ENCODE measurements at regions not wholly inside any gene's neighbourhood (a gene's known extent, or its start where the extent isn't known, plus 50 kb on each side); places are given as distances from the start of the nearest gene placed in this dataset.
"Not testable (repeated sequence)": the region's sequence is repeated elsewhere in the genome, so short reads cannot be mapped to it uniquely, and the experiment has no call there.

- DNase-seq (ENCODE audit: low read depth) = no peak
These were observed 401.7 kb upstream of the CDIN1 start for GRCh38 chr15:36177590-36178302.

- DNase-seq (ENCODE audit: low read depth) = no peak
These were observed 401.2 kb upstream of the CDIN1 start for GRCh38 chr15:36178303-36178633.

GRCh38 chr15:36183201-36183600 lies 396.2 kb upstream of the CDIN1 start:
- no peak for DNase-seq (ENCODE audit: low read depth)

GRCh38 chr15:36185438-36185837 lies 394.0 kb upstream of the CDIN1 start:
- DNase-seq (ENCODE audit: low read depth) = no peak

- DNase-seq (ENCODE audit: low read depth) = no peak
These were observed 393.6 kb upstream of the CDIN1 start for GRCh38 chr15:36185845-36186244.

- no peak for DNase-seq (ENCODE audit: low read depth)
These were observed 393.1 kb upstream of the CDIN1 start for GRCh38 chr15:36186376-36186775.

GRCh38 chr15:36191459-36191858 lies 388.0 kb upstream of the CDIN1 start:
- no peak for DNase-seq (ENCODE audit: low read depth)

- DNase-seq (ENCODE audit: low read depth) = not testable (repeated sequence)
These were observed 383.9 kb upstream of the CDIN1 start for GRCh38 chr15:36195361-36196007.

GRCh38 chr15:36208868-36209582 lies 370.4 kb upstream of the CDIN1 start:
- DNase-seq (ENCODE audit: low read depth) = no peak

GRCh38 chr15:36210426-36210825 lies 369.0 kb upstream of the CDIN1 start:
- no peak for DNase-seq (ENCODE audit: low read depth)

GRCh38 chr15:36218322-36218721 lies 361.1 kb upstream of the CDIN1 start:
- DNase-seq (ENCODE audit: low read depth) = no peak

- DNase-seq (ENCODE audit: low read depth) = no peak
These were observed 360.4 kb upstream of the CDIN1 start for GRCh38 chr15:36218991-36219390.

- no peak for DNase-seq (ENCODE audit: low read depth)
These were observed 357.4 kb upstream of the CDIN1 start for GRCh38 chr15:36221992-36222391.

- DNase-seq (ENCODE audit: low read depth) = no peak
These were observed 348.6 kb upstream of the CDIN1 start for GRCh38 chr15:36230776-36231175.

- DNase-seq (ENCODE audit: low read depth) = no peak
These were observed 346.9 kb upstream of the CDIN1 start for GRCh38 chr15:36232491-36232890.

- no peak for DNase-seq (ENCODE audit: low read depth)
These were observed 344.7 kb upstream of the CDIN1 start for GRCh38 chr15:36234743-36235142.

GRCh38 chr15:36235173-36235572 lies 344.3 kb upstream of the CDIN1 start:
- DNase-seq (ENCODE audit: low read depth) = no peak

GRCh38 chr15:36239509-36239908 lies 339.9 kb upstream of the CDIN1 start:
- DNase-seq (ENCODE audit: low read depth) = no peak

GRCh38 chr15:36251450-36251849 lies 328.0 kb upstream of the CDIN1 start:
- no peak for DNase-seq (ENCODE audit: low read depth)

- DNase-seq (ENCODE audit: low read depth) = no peak
These were observed 327.2 kb upstream of the CDIN1 start for GRCh38 chr15:36252146-36252711.

GRCh38 chr15:36254426-36254825 lies 325.0 kb upstream of the CDIN1 start:
- no peak for DNase-seq (ENCODE audit: low read depth)

- DNase-seq (ENCODE audit: low read depth) = no peak
These were observed 323.0 kb upstream of the CDIN1 start for GRCh38 chr15:36256404-36256807.

- DNase-seq (ENCODE audit: low read depth) = no peak
These were observed 315.8 kb upstream of the CDIN1 start for GRCh38 chr15:36263666-36264065.

Data from stimulated activated CD8-positive, alpha-beta memory T cell treated with anti-CD3 and anti-CD28 coated beads, Interleukin-4, amount 100 ng/mL, for 24 hours (primary cell).